ENCODE measurements at regions not wholly inside any gene's neighbourhood (a gene's known extent, or its start where the extent isn't known, plus 50 kb on each side); places are given as distances from the start of the nearest gene placed in this dataset.

- no peak overlapping the region for H3K27ac ChIP-seq
- H3K9me3 ChIP-seq = peaks cover 0 to 10% of the 10 kb centered on the region in 2 donors
- no peaks in the 10 kb centered on the region for H3K36me3 ChIP-seq
- no peaks in the 10 kb centered on the region for H3K27me3 ChIP-seq
- DNase-seq (ENCODE audit: low spot score) = no peak
- H3K4me1 ChIP-seq = no peaks in the 10 kb centered on the region
- H3K4me3 ChIP-seq = no peak overlapping the region
- no peak for TF ChIP-seq CTCF (IDR thresholded peaks at IDR 0.05)
These were observed 273.4 kb downstream of the BRD1 start for GRCh38 chr22:49554296-49554625.

GRCh38 chr22:49553518-49554295 is 274.0 kb downstream of the BRD1 start:
- H3K4me1 ChIP-seq = no peaks in the 10 kb centered on the region
- DNase-seq (ENCODE audit: low spot score) = no peak
- peaks cover 0 to 8% of the 10 kb centered on the region in 2 donors for H3K9me3 ChIP-seq
- no peaks in the 10 kb centered on the region for H3K27me3 ChIP-seq
- no peak for TF ChIP-seq CTCF (IDR thresholded peaks at IDR 0.05)
- no peak overlapping the region for H3K27ac ChIP-seq
- no peak overlapping the region for H3K4me3 ChIP-seq
- H3K36me3 ChIP-seq = no peaks in the 10 kb centered on the region

- Histone ChIP-seq H3K4me1 (no peaks in the 10 kb centered on the region), H3K27me3 (no peaks in the 10 kb centered on the region), H3K4me3 (no peak overlapping the region), H3K27ac (no peak overlapping the region), H3K36me3 (no peaks in the 10 kb centered on the region), H3K9me3 (peaks cover 0 to 7% of the 10 kb centered on the region in 2 donors)
- no peak for TF ChIP-seq CTCF (IDR thresholded peaks at IDR 0.05)
- no peak for DNase-seq (ENCODE audit: low spot score)
These were observed 274.6 kb downstream of the BRD1 start for GRCh38 chr22:49553076-49553475.

GRCh38 chr22:49551897-49552614 is 275.6 kb downstream of the BRD1 start:
- Histone ChIP-seq H3K36me3 (no peaks in the 10 kb centered on the region), H3K4me3 (no peak overlapping the region), H3K9me3 (peaks cover 0 to 7% of the 10 kb centered on the region in 2 donors), H3K27ac (no peak overlapping the region), H3K4me1 (no peaks in the 10 kb centered on the region), H3K27me3 (no peaks in the 10 kb centered on the region)
- DNase-seq (ENCODE audit: low spot score) = no peak
- TF ChIP-seq CTCF (IDR thresholded peaks at IDR 0.05) = no peak

- H3K4me3 ChIP-seq = no peak overlapping the region
- TF ChIP-seq CTCF (IDR thresholded peaks at IDR 0.05) = no peak
- no peaks in the 10 kb centered on the region for H3K27me3 ChIP-seq
- no peaks in the 10 kb centered on the region for H3K36me3 ChIP-seq
- no peak overlapping the region for H3K27ac ChIP-seq
- H3K9me3 ChIP-seq = peaks cover 0 to 7% of the 10 kb centered on the region in 2 donors
- no peaks in the 10 kb centered on the region for H3K4me1 ChIP-seq
- DNase-seq (ENCODE audit: low spot score) = no peak
These were observed 276.2 kb downstream of the BRD1 start for GRCh38 chr22:49551446-49551845.

Data from right atrium auricular region (tissue), 2 donors.